ENCODE measurements at regions not wholly inside any gene's neighbourhood (a gene's known extent, or its start where the extent isn't known, plus 50 kb on each side); places are given as distances from the start of the nearest gene placed in this dataset.

GRCh38 chr13:46486270-46486669, 66.7 kb upstream of the LRCH1 start:
- no peak for TF ChIP-seq MAX (CRISPR knock-in tag; IDR thresholded peaks at IDR 0.05)
- no peak for TF ChIP-seq ETV6 (CRISPR knock-in tag; IDR thresholded peaks at IDR 0.05)
- TF ChIP-seq CTCF (IDR thresholded peaks at IDR 0.05) = no peak
- TF ChIP-seq ZNF671 (CRISPR knock-in tag; IDR thresholded peaks at IDR 0.05) = no peak
- no peak for TF ChIP-seq FOXJ3 (CRISPR knock-in tag; IDR thresholded peaks at IDR 0.05; ENCODE audit: borderline replicate concordance)
